ENCODE measurements at regions not wholly inside any gene's neighbourhood (a gene's known extent, or its start where the extent isn't known, plus 50 kb on each side); places are given as distances from the start of the nearest gene placed in this dataset.
"Not testable (repeated sequence)": the region's sequence is repeated elsewhere in the genome, so short reads cannot be mapped to it uniquely, and the experiment has no call there.

DNA sequence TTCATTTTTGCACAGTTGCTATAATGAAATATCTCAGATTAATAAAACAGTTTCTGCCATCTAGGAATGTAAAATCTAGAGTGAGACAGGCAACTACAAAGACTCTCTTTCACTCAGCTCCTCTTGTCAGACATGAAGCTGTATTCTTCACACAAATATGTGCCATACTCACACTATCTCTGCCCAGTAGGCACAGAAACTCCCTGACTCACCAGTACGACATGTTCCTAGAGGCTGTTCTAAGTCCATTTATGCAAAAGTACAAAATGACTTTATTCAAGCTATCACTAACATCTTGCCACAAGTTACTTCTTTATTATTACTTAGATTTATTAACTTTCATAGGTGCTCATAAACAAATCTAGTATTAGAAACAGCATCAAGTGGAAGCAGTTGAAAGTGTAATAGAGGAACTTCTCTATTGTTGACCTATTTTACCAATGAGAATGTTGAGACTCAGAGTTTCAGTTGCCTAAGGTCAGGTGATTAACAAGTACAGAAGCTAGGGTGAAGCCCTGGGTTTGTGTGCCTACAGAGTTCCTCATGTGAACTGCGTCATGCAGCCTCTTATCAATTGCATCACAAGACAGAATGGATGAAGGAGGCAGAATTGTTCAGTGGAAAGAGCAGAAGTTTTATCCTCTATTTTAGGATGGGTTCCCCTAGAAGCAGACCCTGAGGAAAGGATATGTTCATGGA lies 98.9 kb downstream of the RGS2 start (continued):
- TF ChIP-seq ZNF157 (tag by site-specific recombination; IDR thresholded peaks at IDR 0.05): no peak
- TF ChIP-seq ZNF664 (tag by site-specific recombination; IDR thresholded peaks at IDR 0.05): no peak
- TF ChIP-seq ZNF433 (tag by site-specific recombination; IDR thresholded peaks at IDR 0.05; ENCODE audit: low read depth): no peak
- no peak for TF ChIP-seq ZNF37A (tag by site-specific recombination; IDR thresholded peaks at IDR 0.05)
- TF ChIP-seq ZNF138 (tag by site-specific recombination; IDR thresholded peaks at IDR 0.05; ENCODE audit: borderline replicate concordance): no peak

DNA sequence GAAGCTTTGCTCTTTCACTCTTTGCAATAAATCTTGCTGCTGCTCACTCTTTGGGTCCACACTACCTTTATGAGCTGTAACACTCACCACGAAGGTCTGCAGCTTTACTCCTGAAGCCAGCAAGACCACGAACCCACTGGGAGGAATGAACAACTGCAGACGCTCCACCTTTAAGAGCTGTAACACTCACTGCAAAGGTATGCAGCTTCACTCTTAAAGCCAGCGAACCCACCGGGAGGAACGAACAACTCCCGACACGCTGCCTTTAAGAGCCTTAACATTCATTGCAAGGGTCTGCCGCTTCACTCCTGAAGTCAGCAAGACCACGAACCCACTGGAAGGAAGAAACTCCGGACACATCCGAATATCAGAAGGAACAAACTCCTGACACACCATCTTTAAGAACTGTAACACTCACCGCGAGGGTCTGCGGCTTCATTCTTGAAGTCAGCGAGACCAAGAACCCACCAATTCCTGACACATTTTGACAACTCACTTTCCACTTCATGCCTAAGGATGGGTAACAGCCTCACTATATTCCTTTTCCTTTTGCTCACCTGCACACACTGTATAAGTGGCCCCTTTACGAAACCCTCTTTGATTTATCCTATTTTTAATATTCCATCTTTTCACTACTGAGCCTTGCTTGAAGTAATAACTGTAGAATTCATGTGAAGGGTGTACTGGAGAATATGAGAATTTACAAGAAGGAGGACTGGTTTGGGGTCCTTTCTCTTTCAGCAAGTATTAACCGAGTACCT lies 103.2 kb downstream of the RGS2 start:
- H3K4me1 ChIP-seq (ENCODE audit: control insufficient read depth, insufficient read depth, low read length); H3K4me3 ChIP-seq (ENCODE audit: low read depth, low read length); H3K36me3 ChIP-seq (ENCODE audit: control insufficient read depth in 2 of 2, insufficient read depth in 1 of 2, low read length in 2 of 2); POLR2A ChIA-PET; CTCF ChIA-PET; H3K9me3 ChIP-seq (ENCODE audit: control insufficient read depth, insufficient read depth, low read depth, low read length); H3K27ac ChIP-seq (ENCODE audit: extremely low read depth, low read depth, low read length): not testable (repeated sequence)
- TF ChIP-seq ZNF133 (tag by site-specific recombination; IDR thresholded peaks at IDR 0.05): peak; percentile 92

DNA sequence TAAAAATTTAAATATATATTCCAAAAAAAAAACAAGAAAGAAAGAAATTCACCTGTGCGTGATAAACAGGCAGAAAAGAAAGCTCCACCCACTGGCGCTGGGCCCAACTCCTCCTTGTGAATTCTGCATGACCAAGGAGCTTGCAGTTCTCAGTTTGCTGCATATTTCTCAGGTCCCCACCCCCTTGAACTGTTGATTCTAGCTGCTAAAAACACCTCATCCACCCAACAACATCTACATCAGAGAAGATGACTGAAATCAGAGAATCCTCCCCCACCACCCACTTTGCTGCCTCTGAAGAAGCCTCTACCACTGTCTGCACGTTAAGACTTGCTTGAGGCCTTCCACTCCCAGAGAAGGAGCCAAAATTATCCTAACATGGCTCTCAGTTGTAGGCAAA lies 104.8 kb downstream of the RGS2 start:
- H3K9me3 ChIP-seq (ENCODE audit: control insufficient read depth, insufficient read depth, low read depth, low read length): no peaks in the 10 kb centered on the region
- TF ChIP-seq OSR2 (tag by site-specific recombination; IDR thresholded peaks at IDR 0.05): peak; percentile 17; the same call in 1 of the 2 replicates
- TF ChIP-seq YY2 (tag by site-specific recombination; IDR thresholded peaks at IDR 0.05): no peak
- no peak for TF ChIP-seq ZNF211 (tag by site-specific recombination; IDR thresholded peaks at IDR 0.05; ENCODE audit: low read depth)
- no peak for TF ChIP-seq ZBTB7A (tag by site-specific recombination; IDR thresholded peaks at IDR 0.05; ENCODE audit: low read depth)
- TF ChIP-seq, protein P1, sequence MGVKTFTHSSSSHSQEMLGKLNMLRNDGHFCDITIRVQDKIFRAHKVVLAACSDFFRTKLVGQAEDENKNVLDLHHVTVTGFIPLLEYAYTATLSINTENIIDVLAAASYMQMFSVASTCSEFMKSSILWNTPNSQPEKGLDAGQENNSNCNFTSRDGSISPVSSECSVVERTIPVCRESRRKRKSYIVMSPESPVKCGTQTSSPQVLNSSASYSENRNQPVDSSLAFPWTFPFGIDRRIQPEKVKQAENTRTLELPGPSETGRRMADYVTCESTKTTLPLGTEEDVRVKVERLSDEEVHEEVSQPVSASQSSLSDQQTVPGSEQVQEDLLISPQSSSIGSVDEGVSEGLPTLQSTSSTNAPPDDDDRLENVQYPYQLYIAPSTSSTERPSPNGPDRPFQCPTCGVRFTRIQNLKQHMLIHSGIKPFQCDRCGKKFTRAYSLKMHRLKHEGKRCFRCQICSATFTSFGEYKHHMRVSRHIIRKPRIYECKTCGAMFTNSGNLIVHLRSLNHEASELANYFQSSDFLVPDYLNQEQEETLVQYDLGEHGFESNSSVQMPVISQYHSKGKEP (tag by site-specific recombination; IDR thresholded peaks at IDR 0.05): no peak
- peak; percentile 49; the same call in 1 of the 2 replicates for TF ChIP-seq EGR2 (tag by site-specific recombination; IDR thresholded peaks at IDR 0.05; ENCODE audit: low read depth)
- ChIA-PET CTCF (interaction anchor here (0.6 kb wide), 1 partner anchor 101 kb away, joined by 5 read pairs; no protein-coding TSS in a partner anchor), POLR2A (no interaction called here)
- H3K36me3 ChIP-seq (ENCODE audit: control insufficient read depth in 2 of 2, insufficient read depth in 1 of 2, low read length in 2 of 2): no peaks in the 10 kb centered on the region
- no peak overlapping the region for H3K4me3 ChIP-seq (ENCODE audit: low read depth, low read length)
- H3K27ac ChIP-seq (ENCODE audit: extremely low read depth, low read depth, low read length): no peak overlapping the region
- H3K4me1 ChIP-seq (ENCODE audit: control insufficient read depth, insufficient read depth, low read length): no peaks in the 10 kb centered on the region

DNA sequence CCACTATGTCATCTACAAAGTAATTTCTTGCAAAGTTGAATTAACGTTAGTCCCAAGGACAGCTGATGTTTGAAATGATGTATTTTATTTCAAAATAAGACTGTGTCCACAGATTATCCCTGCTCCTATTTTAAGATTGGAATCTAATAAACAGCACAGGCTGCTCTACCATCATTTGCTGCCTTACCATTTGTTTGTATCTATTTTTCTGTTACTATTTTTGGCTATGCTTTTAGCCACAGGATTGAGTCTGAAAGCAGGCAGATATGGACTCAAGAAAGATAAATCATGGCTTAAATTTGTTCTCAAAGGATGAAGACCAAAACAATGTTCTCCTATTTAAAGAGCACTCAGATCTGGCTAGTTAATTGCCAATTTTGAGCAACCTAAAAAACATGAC lies 105.3 kb downstream of the RGS2 start:
- Histone ChIP-seq H3K36me3 (ENCODE audit: control insufficient read depth in 2 of 2, insufficient read depth in 1 of 2, low read length in 2 of 2) (no peaks in the 10 kb centered on the region), H3K4me1 (ENCODE audit: control insufficient read depth, insufficient read depth, low read length) (no peaks in the 10 kb centered on the region)
- TF ChIP-seq FEZF1 (tag by site-specific recombination; IDR thresholded peaks at IDR 0.05) (no peak), GLIS2 (tag by site-specific recombination; IDR thresholded peaks at IDR 0.05) (no peak), ZNF223 (tag by site-specific recombination; IDR thresholded peaks at IDR 0.05) (no peak), ZBTB17 (tag by site-specific recombination; IDR thresholded peaks at IDR 0.05) (no peak), PRDM1 (tag by site-specific recombination; IDR thresholded peaks at IDR 0.05) (no peak), ZNF596 (tag by site-specific recombination; IDR thresholded peaks at IDR 0.05) (no peak), GLI4 (tag by site-specific recombination; IDR thresholded peaks at IDR 0.05) (no peak), ZNF777 (tag by site-specific recombination; IDR thresholded peaks at IDR 0.05; ENCODE audit: borderline replicate concordance) (no peak), ZNF658 (tag by site-specific recombination; IDR thresholded peaks at IDR 0.05) (no peak), TCF7L2 (IDR thresholded peaks at IDR 0.05; ENCODE audit: borderline replicate concordance, low read depth, low read length) (no peak), ZNF792 (tag by site-specific recombination; IDR thresholded peaks at IDR 0.05) (no peak)
- TF ChIP-seq, protein P2, sequence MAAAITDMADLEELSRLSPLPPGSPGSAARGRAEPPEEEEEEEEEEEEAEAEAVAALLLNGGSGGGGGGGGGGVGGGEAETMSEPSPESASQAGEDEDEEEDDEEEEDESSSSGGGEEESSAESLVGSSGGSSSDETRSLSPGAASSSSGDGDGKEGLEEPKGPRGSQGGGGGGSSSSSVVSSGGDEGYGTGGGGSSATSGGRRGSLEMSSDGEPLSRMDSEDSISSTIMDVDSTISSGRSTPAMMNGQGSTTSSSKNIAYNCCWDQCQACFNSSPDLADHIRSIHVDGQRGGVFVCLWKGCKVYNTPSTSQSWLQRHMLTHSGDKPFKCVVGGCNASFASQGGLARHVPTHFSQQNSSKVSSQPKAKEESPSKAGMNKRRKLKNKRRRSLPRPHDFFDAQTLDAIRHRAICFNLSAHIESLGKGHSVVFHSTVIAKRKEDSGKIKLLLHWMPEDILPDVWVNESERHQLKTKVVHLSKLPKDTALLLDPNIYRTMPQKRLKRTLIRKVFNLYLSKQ (tag by site-specific recombination; IDR thresholded peaks at IDR 0.05; ENCODE audit: borderline replicate concordance): no peak
- TF ChIP-seq, protein P3, sequence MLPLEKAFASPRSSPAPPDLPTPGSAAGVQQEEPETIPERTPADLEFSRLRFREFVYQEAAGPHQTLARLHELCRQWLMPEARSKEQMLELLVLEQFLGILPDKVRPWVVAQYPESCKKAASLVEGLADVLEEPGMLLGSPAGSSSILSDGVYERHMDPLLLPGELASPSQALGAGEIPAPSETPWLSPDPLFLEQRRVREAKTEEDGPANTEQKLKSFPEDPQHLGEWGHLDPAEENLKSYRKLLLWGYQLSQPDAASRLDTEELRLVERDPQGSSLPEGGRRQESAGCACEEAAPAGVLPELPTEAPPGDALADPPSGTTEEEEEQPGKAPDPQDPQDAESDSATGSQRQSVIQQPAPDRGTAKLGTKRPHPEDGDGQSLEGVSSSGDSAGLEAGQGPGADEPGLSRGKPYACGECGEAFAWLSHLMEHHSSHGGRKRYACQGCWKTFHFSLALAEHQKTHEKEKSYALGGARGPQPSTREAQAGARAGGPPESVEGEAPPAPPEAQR (tag by site-specific recombination; IDR thresholded peaks at IDR 0.05): no peak

More for the DNA sequence above, 105.3 kb downstream of the RGS2 start:
- Histone ChIP-seq H3K27ac (ENCODE audit: extremely low read depth, low read depth, low read length) (no peak overlapping the region), H3K4me3 (ENCODE audit: low read depth, low read length) (no peak overlapping the region), H3K9me3 (ENCODE audit: control insufficient read depth, insufficient read depth, low read depth, low read length) (no peaks in the 10 kb centered on the region)
- ChIA-PET CTCF (interaction anchor here (0.6 kb wide), 1 partner anchor 101 kb away, joined by 5 read pairs; no protein-coding TSS in a partner anchor), POLR2A (no interaction called here)

Measured in HEK293 (cell line).